ENCODE measurements at regions not wholly inside any gene's neighbourhood (a gene's known extent, or its start where the extent isn't known, plus 50 kb on each side); places are given as distances from the start of the nearest gene placed in this dataset.
A peak's percentile ranks its signal among the peaks of the same experiment; 100 is the strongest.

GRCh38 chr1:106921186-106921585, 135.3 kb upstream of the PRMT6 start:
- H3K27ac ChIP-seq (ENCODE audit: low read depth, low read length, severe bottlenecking), result no peak overlapping the region
- H3K4me3 ChIP-seq (ENCODE audit: extremely low read depth, insufficient read depth, low read length, poor library complexity, severe bottlenecking), result no peak overlapping the region
- H3K36me3 ChIP-seq (ENCODE audit: control insufficient read depth, insufficient read depth, low read length), result no peaks in the 10 kb centered on the region
- H3K4me1 ChIP-seq (ENCODE audit: control insufficient read depth, insufficient read depth, low read length, poor library complexity, severe bottlenecking), result peaks cover 4% of the 10 kb centered on the region
- no peaks in the 10 kb centered on the region for H3K9me3 ChIP-seq (ENCODE audit: control insufficient read depth, low read length)

- Histone ChIP-seq H3K4me1 (ENCODE audit: control insufficient read depth, insufficient read depth, low read length, poor library complexity, severe bottlenecking) (peaks cover 9% of the 10 kb centered on the region), H3K27ac (ENCODE audit: low read depth, low read length, severe bottlenecking) (peak overlapping the region; percentile 5), H3K4me3 (ENCODE audit: extremely low read depth, insufficient read depth, low read length, poor library complexity, severe bottlenecking) (no peak overlapping the region), H3K36me3 (ENCODE audit: control insufficient read depth, insufficient read depth, low read length) (no peaks in the 10 kb centered on the region), H3K9me3 (ENCODE audit: control insufficient read depth, low read length) (no peaks in the 10 kb centered on the region)
- WGBS, 2 experiments (ENCODE audit: insufficient coverage in 2 of 2), result 66 to 75% methylated on average over 1 to 5 of the region's 5 CpGs
Measured at GRCh38 chr1:106924360-106924759, 132.1 kb upstream of the PRMT6 start.

- no peak overlapping the region for H3K4me3 ChIP-seq (ENCODE audit: extremely low read depth, insufficient read depth, low read length, poor library complexity, severe bottlenecking)
- no peaks in the 10 kb centered on the region for H3K9me3 ChIP-seq (ENCODE audit: control insufficient read depth, low read length)
Measured at GRCh38 chr1:106925750-106926149, 130.7 kb upstream of the PRMT6 start.

GRCh38 chr1:106926803-106927582, 129.5 kb upstream of the PRMT6 start:
- Histone ChIP-seq H3K4me3 (ENCODE audit: extremely low read depth, insufficient read depth, low read length, poor library complexity, severe bottlenecking) (no peak overlapping the region), H3K4me1 (ENCODE audit: control insufficient read depth, insufficient read depth, low read length, poor library complexity, severe bottlenecking) (peaks cover 9% of the 10 kb centered on the region), H3K36me3 (ENCODE audit: control insufficient read depth, insufficient read depth, low read length) (no peaks in the 10 kb centered on the region), H3K9me3 (ENCODE audit: control insufficient read depth, low read length) (no peaks in the 10 kb centered on the region), H3K27ac (ENCODE audit: low read depth, low read length, severe bottlenecking) (no peak overlapping the region)
- 82 to 93% methylated on average over 1 to 2 of the region's 5 CpGs for WGBS, 2 experiments (ENCODE audit: insufficient coverage in 2 of 2)

More at GRCh38 chr1:106925750-106926149, 130.7 kb upstream of the PRMT6 start:
- Histone ChIP-seq H3K4me1 (ENCODE audit: control insufficient read depth, insufficient read depth, low read length, poor library complexity, severe bottlenecking) (peaks cover 9% of the 10 kb centered on the region), H3K27ac (ENCODE audit: low read depth, low read length, severe bottlenecking) (no peak overlapping the region), H3K36me3 (ENCODE audit: control insufficient read depth, insufficient read depth, low read length) (no peaks in the 10 kb centered on the region)

GRCh38 chr1:106937104-106937503, 119.4 kb upstream of the PRMT6 start:
- Histone ChIP-seq H3K4me1 (ENCODE audit: control insufficient read depth, insufficient read depth, low read length, poor library complexity, severe bottlenecking) (no peaks in the 10 kb centered on the region), H3K4me3 (ENCODE audit: extremely low read depth, insufficient read depth, low read length, poor library complexity, severe bottlenecking) (no peak overlapping the region), H3K9me3 (ENCODE audit: control insufficient read depth, low read length) (no peaks in the 10 kb centered on the region), H3K36me3 (ENCODE audit: control insufficient read depth, insufficient read depth, low read length) (no peaks in the 10 kb centered on the region), H3K27ac (ENCODE audit: low read depth, low read length, severe bottlenecking) (no peak overlapping the region)
- WGBS, 2 experiments (ENCODE audit: insufficient coverage in 2 of 2), result 53 to 59% methylated on average over 3 of the region's 3 CpGs

- no peaks in the 10 kb centered on the region for H3K36me3 ChIP-seq (ENCODE audit: control insufficient read depth, insufficient read depth, low read length)
- no peaks in the 10 kb centered on the region for H3K9me3 ChIP-seq (ENCODE audit: control insufficient read depth, low read length)
- WGBS, 2 experiments (ENCODE audit: insufficient coverage in 2 of 2), result 96 to 100% methylated on average over 2 of the region's 2 CpGs
- no peaks in the 10 kb centered on the region for H3K4me1 ChIP-seq (ENCODE audit: control insufficient read depth, insufficient read depth, low read length, poor library complexity, severe bottlenecking)
- H3K27ac ChIP-seq (ENCODE audit: low read depth, low read length, severe bottlenecking), result no peak overlapping the region
- H3K4me3 ChIP-seq (ENCODE audit: extremely low read depth, insufficient read depth, low read length, poor library complexity, severe bottlenecking), result no peak overlapping the region
Measured at GRCh38 chr1:106944721-106945120, 111.8 kb upstream of the PRMT6 start.

- Histone ChIP-seq H3K9me3 (ENCODE audit: control insufficient read depth, low read length) (no peaks in the 10 kb centered on the region), H3K4me3 (ENCODE audit: extremely low read depth, insufficient read depth, low read length, poor library complexity, severe bottlenecking) (no peak overlapping the region), H3K27ac (ENCODE audit: low read depth, low read length, severe bottlenecking) (no peak overlapping the region), H3K36me3 (ENCODE audit: control insufficient read depth, insufficient read depth, low read length) (no peaks in the 10 kb centered on the region), H3K4me1 (ENCODE audit: control insufficient read depth, insufficient read depth, low read length, poor library complexity, severe bottlenecking) (no peaks in the 10 kb centered on the region)
- 82 to 89% methylated on average over 1 of the region's 1 CpG for WGBS, 2 experiments (ENCODE audit: insufficient coverage in 2 of 2)
Measured at GRCh38 chr1:106952776-106953175, 103.7 kb upstream of the PRMT6 start.

GRCh38 chr1:106954661-106955229, 101.7 kb upstream of the PRMT6 start:
- no peaks in the 10 kb centered on the region for H3K9me3 ChIP-seq (ENCODE audit: control insufficient read depth, low read length)
- no peaks in the 10 kb centered on the region for H3K36me3 ChIP-seq (ENCODE audit: control insufficient read depth, insufficient read depth, low read length)
- no peak overlapping the region for H3K4me3 ChIP-seq (ENCODE audit: extremely low read depth, insufficient read depth, low read length, poor library complexity, severe bottlenecking)
- H3K4me1 ChIP-seq (ENCODE audit: control insufficient read depth, insufficient read depth, low read length, poor library complexity, severe bottlenecking), result no peaks in the 10 kb centered on the region
- H3K27ac ChIP-seq (ENCODE audit: low read depth, low read length, severe bottlenecking), result no peak overlapping the region

- no CpG with 5 or more reads among the region's 1 CpG for WGBS, 2 experiments (ENCODE audit: insufficient coverage in 2 of 2)
- Histone ChIP-seq H3K4me1 (ENCODE audit: control insufficient read depth, insufficient read depth, low read length, poor library complexity, severe bottlenecking) (no peaks in the 10 kb centered on the region), H3K4me3 (ENCODE audit: extremely low read depth, insufficient read depth, low read length, poor library complexity, severe bottlenecking) (no peak overlapping the region), H3K9me3 (ENCODE audit: control insufficient read depth, low read length) (no peaks in the 10 kb centered on the region), H3K36me3 (ENCODE audit: control insufficient read depth, insufficient read depth, low read length) (no peaks in the 10 kb centered on the region), H3K27ac (ENCODE audit: low read depth, low read length, severe bottlenecking) (no peak overlapping the region)
Measured at GRCh38 chr1:106956721-106957120, 99.8 kb upstream of the PRMT6 start.

GRCh38 chr1:106957795-106958194, 98.7 kb upstream of the PRMT6 start:
- Histone ChIP-seq H3K36me3 (ENCODE audit: control insufficient read depth, insufficient read depth, low read length) (no peaks in the 10 kb centered on the region), H3K4me1 (ENCODE audit: control insufficient read depth, insufficient read depth, low read length, poor library complexity, severe bottlenecking) (no peaks in the 10 kb centered on the region), H3K27ac (ENCODE audit: low read depth, low read length, severe bottlenecking) (no peak overlapping the region), H3K4me3 (ENCODE audit: extremely low read depth, insufficient read depth, low read length, poor library complexity, severe bottlenecking) (no peak overlapping the region), H3K9me3 (ENCODE audit: control insufficient read depth, low read length) (no peaks in the 10 kb centered on the region)
- 83% methylated on average over 1 of the region's 3 CpGs; no CpG with 5 or more reads in 1 of the 2 experiments for WGBS, 2 experiments (ENCODE audit: insufficient coverage in 2 of 2)

GRCh38 chr1:106960412-106960811, 96.1 kb upstream of the PRMT6 start:
- Histone ChIP-seq H3K4me1 (ENCODE audit: control insufficient read depth, insufficient read depth, low read length, poor library complexity, severe bottlenecking) (no peaks in the 10 kb centered on the region), H3K4me3 (ENCODE audit: extremely low read depth, insufficient read depth, low read length, poor library complexity, severe bottlenecking) (no peak overlapping the region), H3K36me3 (ENCODE audit: control insufficient read depth, insufficient read depth, low read length) (no peaks in the 10 kb centered on the region), H3K9me3 (ENCODE audit: control insufficient read depth, low read length) (no peaks in the 10 kb centered on the region), H3K27ac (ENCODE audit: low read depth, low read length, severe bottlenecking) (no peak overlapping the region)
- whole genome bisulfite sequencing, 2 experiments (ENCODE audit: insufficient coverage in 2 of 2), result 64 to 83% methylated on average over 1 to 2 of the region's 4 CpGs
